ENCODE measurements at regions not wholly inside any gene's neighbourhood (a gene's known extent, or its start where the extent isn't known, plus 50 kb on each side); places are given as distances from the start of the nearest gene placed in this dataset.

- Histone ChIP-seq H3K9me3 (replicated peaks in 1 of 2; ENCODE audit: control insufficient read depth in 1 of 2, insufficient read depth in 1 of 2, low read length in 2 of 2) (no peaks in the 10 kb centered on the region), H3K4me2 (replicated peaks; ENCODE audit: extremely low read depth, low read length, poor library complexity, severe bottlenecking) (no peak overlapping the region), H3K36me3 (replicated peaks in 1 of 2; ENCODE audit: control insufficient read depth in 1 of 2, insufficient read depth in 2 of 2, low read length in 2 of 2) (no peaks in the 10 kb centered on the region), H3K79me2 (ENCODE audit: insufficient read depth, low read length) (no peaks in the 10 kb centered on the region), H3K27me3 (ENCODE audit: control insufficient read depth in 2 of 2, insufficient read depth in 2 of 2, low read length in 2 of 2) (no peaks in the 10 kb centered on the region), H2AFZ (ENCODE audit: insufficient read depth, low read depth, low read length, poor library complexity, severe bottlenecking) (no peak overlapping the region), H3K4me3 (replicated peaks in 1 of 3; ENCODE audit: low read depth in 2 of 3, low read length in 3 of 3) (no peak overlapping the region), H4K20me1 (ENCODE audit: insufficient read depth, low read length) (no peaks in the 10 kb centered on the region), H3K9ac (ENCODE audit: insufficient read depth, low read length, poor library complexity, severe bottlenecking) (no peak overlapping the region), H3K4me1 (ENCODE audit: control insufficient read depth in 1 of 2, insufficient read depth in 2 of 2, low read length in 2 of 2) (no peaks in the 10 kb centered on the region), H3K27ac (ENCODE audit: low read depth in 1 of 2, low read length in 2 of 2) (no peak overlapping the region)
- no peak for DNase-seq
- no peaks in the 10 kb centered on the region for H3K36me3 Mint-ChIP-seq
- H3K27ac Mint-ChIP-seq, result no peak overlapping the region
- H3K27me3 Mint-ChIP-seq (ENCODE audit: low read depth in 3 of 3), result no peaks in the 10 kb centered on the region
- intact Hi-C loops (cut with micrococcal nuclease), result no loop called here
- H3K4me1 Mint-ChIP-seq, result no peaks in the 10 kb centered on the region
- H3K9me3 Mint-ChIP-seq, result peaks cover 0 to 2% (median 0%) of the 10 kb centered on the region in 7 donors
- TF ChIP-seq, protein P1, sequence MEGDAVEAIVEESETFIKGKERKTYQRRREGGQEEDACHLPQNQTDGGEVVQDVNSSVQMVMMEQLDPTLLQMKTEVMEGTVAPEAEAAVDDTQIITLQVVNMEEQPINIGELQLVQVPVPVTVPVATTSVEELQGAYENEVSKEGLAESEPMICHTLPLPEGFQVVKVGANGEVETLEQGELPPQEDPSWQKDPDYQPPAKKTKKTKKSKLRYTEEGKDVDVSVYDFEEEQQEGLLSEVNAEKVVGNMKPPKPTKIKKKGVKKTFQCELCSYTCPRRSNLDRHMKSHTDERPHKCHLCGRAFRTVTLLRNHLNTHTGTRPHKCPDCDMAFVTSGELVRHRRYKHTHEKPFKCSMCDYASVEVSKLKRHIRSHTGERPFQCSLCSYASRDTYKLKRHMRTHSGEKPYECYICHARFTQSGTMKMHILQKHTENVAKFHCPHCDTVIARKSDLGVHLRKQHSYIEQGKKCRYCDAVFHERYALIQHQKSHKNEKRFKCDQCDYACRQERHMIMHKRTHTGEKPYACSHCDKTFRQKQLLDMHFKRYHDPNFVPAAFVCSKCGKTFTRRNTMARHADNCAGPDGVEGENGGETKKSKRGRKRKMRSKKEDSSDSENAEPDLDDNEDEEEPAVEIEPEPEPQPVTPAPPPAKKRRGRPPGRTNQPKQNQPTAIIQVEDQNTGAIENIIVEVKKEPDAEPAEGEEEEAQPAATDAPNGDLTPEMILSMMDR (IDR thresholded peaks at IDR 0.05), result no peak
- WGBS (ENCODE audit: insufficient coverage), result no CpG with 5 or more reads among the region's 10 CpGs
- no peak overlapping the region for H3K4me3 Mint-ChIP-seq
Measured at GRCh38 chr4:30901461-30902451, 181.6 kb downstream of the PCDH7 start.

DNA sequence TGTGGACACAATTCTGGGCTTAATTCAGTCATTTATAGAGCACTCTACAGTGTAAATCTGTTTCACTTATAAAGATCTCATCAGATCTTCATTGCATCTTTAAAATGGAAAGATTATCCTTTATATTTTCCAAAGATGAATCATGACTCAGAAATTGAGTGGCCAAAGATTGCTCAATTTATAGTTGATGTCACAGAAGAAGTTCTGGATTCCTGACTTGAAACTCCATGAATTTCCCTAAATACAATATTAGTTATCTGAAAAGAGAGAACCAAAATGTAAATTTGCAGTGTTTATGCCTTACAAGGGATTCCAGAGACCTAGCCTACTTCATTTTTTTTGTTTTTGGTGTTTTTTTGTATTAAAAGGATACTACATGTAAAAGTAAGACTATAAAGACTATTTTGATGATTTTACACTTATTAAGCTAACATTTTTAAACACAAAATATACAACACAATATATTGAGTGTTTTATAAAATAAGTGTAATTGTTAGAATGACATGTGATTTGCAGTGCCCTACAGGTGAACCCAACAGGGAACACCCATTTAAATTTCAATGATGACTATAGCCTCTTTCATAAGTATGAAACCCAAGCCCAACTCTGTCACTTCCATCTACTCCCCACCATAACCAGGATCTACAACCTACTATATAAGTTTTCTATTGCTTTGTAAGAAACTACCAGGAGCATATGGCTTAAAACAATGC lies 183.5 kb downstream of the PCDH7 start:
- intact Hi-C loops (cut with micrococcal nuclease), result no loop called here
- H3K79me2 ChIP-seq (ENCODE audit: insufficient read depth, low read length), result no peaks in the 10 kb centered on the region
- H3K27me3 Mint-ChIP-seq (ENCODE audit: low read depth in 3 of 3), result no peaks in the 10 kb centered on the region
- H3K36me3 Mint-ChIP-seq, result no peaks in the 10 kb centered on the region
- no peaks in the 10 kb centered on the region for H3K27me3 ChIP-seq (ENCODE audit: control insufficient read depth in 2 of 2, insufficient read depth in 2 of 2, low read length in 2 of 2)
- H3K9me3 Mint-ChIP-seq, result peaks cover 0 to 9% (median 0%) of the 10 kb centered on the region in 7 donors
- H3K4me1 ChIP-seq (ENCODE audit: control insufficient read depth in 1 of 2, insufficient read depth in 2 of 2, low read length in 2 of 2), result no peaks in the 10 kb centered on the region
- H3K4me3 ChIP-seq (replicated peaks in 1 of 3; ENCODE audit: low read depth in 2 of 3, low read length in 3 of 3), result no peak overlapping the region
- no peaks in the 10 kb centered on the region for H3K9me3 ChIP-seq (replicated peaks in 1 of 2; ENCODE audit: control insufficient read depth in 1 of 2, insufficient read depth in 1 of 2, low read length in 2 of 2)
- TF ChIP-seq, protein P1 (IDR thresholded peaks at IDR 0.05), result no peak
- H2AFZ ChIP-seq (ENCODE audit: insufficient read depth, low read depth, low read length, poor library complexity, severe bottlenecking), result no peak overlapping the region
- no peak overlapping the region for H3K4me2 ChIP-seq (replicated peaks; ENCODE audit: extremely low read depth, low read length, poor library complexity, severe bottlenecking)
- no peak for DNase-seq
- no peaks in the 10 kb centered on the region for H3K4me1 Mint-ChIP-seq
- H3K9ac ChIP-seq (ENCODE audit: insufficient read depth, low read length, poor library complexity, severe bottlenecking), result no peak overlapping the region
- H4K20me1 ChIP-seq (ENCODE audit: insufficient read depth, low read length), result no peaks in the 10 kb centered on the region
- no peaks in the 10 kb centered on the region for H3K36me3 ChIP-seq (replicated peaks in 1 of 2; ENCODE audit: control insufficient read depth in 1 of 2, insufficient read depth in 2 of 2, low read length in 2 of 2)
- no peak overlapping the region for H3K4me3 Mint-ChIP-seq
- no peak overlapping the region for H3K27ac ChIP-seq (ENCODE audit: low read depth in 1 of 2, low read length in 2 of 2)
- peak overlapping the region in 1 of 7 donors; percentile 40 for H3K27ac Mint-ChIP-seq
